ENCODE measurements at regions not wholly inside any gene's neighbourhood (a gene's known extent, or its start where the extent isn't known, plus 50 kb on each side); places are given as distances from the start of the nearest gene placed in this dataset.

DNA sequence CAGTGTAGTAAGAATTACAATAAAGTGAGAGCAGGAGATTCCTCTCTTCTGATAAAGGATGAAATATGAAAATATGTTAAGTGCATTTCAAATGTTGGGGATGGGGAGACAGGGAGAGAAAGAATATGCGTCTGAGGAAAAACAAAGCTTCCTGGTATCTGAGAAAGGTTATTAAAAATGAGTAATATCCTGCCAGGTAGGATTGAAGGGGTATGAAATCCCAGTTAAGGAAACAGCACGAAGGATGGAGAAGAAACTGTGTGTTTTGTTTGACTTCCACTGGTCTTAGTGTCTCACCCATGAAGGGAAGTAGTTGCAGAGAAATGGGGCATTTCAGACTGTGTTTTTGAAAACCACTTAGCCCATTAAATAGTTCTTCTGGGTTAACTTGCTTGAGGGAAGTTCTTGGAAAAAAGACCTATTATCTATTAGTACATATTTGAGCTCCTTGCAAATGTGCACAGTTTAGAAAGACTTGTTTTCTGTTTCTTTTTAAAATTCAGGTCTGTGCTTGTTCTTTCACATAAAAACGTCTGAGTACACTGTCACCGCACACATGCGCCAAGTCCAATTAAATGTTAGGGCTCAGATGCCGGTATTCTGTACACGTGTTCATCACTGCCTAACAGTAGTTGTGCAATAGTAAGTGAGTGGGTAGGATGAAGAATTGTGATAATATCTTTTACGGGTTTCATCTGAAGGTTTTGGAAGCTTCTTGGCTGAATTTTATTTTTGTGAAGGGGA lies 196.1 kb upstream of the P2RY1 start:
- Histone ChIP-seq H2AK5ac (ENCODE audit: low read length) (no peak overlapping the region), H3K79me1 (ENCODE audit: low read length) (no peaks in the 10 kb centered on the region), H3K27me3 (ENCODE audit: insufficient read depth, low read length, poor library complexity) (no peaks in the 10 kb centered on the region), H4K5ac (ENCODE audit: low read length) (no peak overlapping the region), H2BK15ac (replicated peaks; ENCODE audit: low read depth) (no peak overlapping the region), H2BK5ac (ENCODE audit: low read length) (no peak overlapping the region), H3K36me3 (ENCODE audit: control insufficient read depth, insufficient read depth, low read length) (no peaks in the 10 kb centered on the region), H2BK120ac (ENCODE audit: low read depth, low read length) (no peak overlapping the region), H3K79me2 (ENCODE audit: control insufficient read depth, insufficient read depth, low read length) (no peaks in the 10 kb centered on the region), H3K4me3 (ENCODE audit: low read length) (no peak overlapping the region), H3K4me1 (ENCODE audit: control insufficient read depth, low read depth, low read length) (no peaks in the 10 kb centered on the region), H3K4ac (ENCODE audit: low read depth, low read length) (no peak overlapping the region), H4K8ac (ENCODE audit: low read depth, low read length) (no peak overlapping the region), H3K23ac (ENCODE audit: low read length) (no peak overlapping the region), H3K4me2 (ENCODE audit: low read length) (no peak overlapping the region), H3K18ac (ENCODE audit: low read length) (no peak overlapping the region), H3K9ac (ENCODE audit: low read length) (no peak overlapping the region), H3K27ac (ENCODE audit: low read depth, low read length) (no peak overlapping the region), H3K56ac (ENCODE audit: low read length) (no peak overlapping the region)
- WGBS (ENCODE audit: extremely low coverage, insufficient coverage, low lambda C conversion rate), result no CpG with 5 or more reads among the region's 8 CpGs
- no peak for DNase-seq

DNA sequence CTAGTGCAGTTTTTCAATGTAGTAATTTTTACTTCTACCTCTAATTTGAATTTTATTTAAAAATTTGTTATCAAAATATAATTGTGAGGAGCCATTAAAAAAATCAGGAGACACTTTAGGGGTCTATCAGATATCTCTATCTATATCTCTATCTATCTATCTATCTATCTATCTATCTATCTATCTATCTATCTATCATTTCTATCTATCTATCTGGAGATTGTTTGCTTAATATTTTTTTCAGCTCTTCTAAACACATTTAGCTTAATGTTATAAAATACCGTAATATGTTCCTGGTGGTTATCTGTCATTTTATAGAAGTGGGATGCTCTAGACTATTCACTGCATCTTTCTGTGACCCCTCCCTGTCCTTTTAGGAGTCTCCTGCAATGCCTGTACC lies 193.7 kb upstream of the P2RY1 start:
- WGBS (ENCODE audit: extremely low coverage, insufficient coverage, low lambda C conversion rate), result no CpG with 5 or more reads among the region's 1 CpG
- Histone ChIP-seq H3K4ac (ENCODE audit: low read depth, low read length) (no peak overlapping the region), H3K56ac (ENCODE audit: low read length) (no peak overlapping the region), H2BK120ac (ENCODE audit: low read depth, low read length) (no peak overlapping the region), H2AK5ac (ENCODE audit: low read length) (no peak overlapping the region), H2BK5ac (ENCODE audit: low read length) (no peak overlapping the region), H2BK15ac (replicated peaks; ENCODE audit: low read depth) (no peak overlapping the region), H3K27ac (ENCODE audit: low read depth, low read length) (no peak overlapping the region), H3K27me3 (ENCODE audit: insufficient read depth, low read length, poor library complexity) (no peaks in the 10 kb centered on the region), H3K23ac (ENCODE audit: low read length) (no peak overlapping the region), H3K4me1 (ENCODE audit: control insufficient read depth, low read depth, low read length) (no peaks in the 10 kb centered on the region), H3K4me3 (ENCODE audit: low read length) (no peak overlapping the region), H4K5ac (ENCODE audit: low read length) (no peak overlapping the region), H3K18ac (ENCODE audit: low read length) (no peak overlapping the region), H4K8ac (ENCODE audit: low read depth, low read length) (no peak overlapping the region), H3K4me2 (ENCODE audit: low read length) (no peak overlapping the region), H3K79me1 (ENCODE audit: low read length) (no peaks in the 10 kb centered on the region), H3K9ac (ENCODE audit: low read length) (no peak overlapping the region), H3K36me3 (ENCODE audit: control insufficient read depth, insufficient read depth, low read length) (no peaks in the 10 kb centered on the region), H3K79me2 (ENCODE audit: control insufficient read depth, insufficient read depth, low read length) (no peaks in the 10 kb centered on the region)
- DNase-seq, result no peak

DNA sequence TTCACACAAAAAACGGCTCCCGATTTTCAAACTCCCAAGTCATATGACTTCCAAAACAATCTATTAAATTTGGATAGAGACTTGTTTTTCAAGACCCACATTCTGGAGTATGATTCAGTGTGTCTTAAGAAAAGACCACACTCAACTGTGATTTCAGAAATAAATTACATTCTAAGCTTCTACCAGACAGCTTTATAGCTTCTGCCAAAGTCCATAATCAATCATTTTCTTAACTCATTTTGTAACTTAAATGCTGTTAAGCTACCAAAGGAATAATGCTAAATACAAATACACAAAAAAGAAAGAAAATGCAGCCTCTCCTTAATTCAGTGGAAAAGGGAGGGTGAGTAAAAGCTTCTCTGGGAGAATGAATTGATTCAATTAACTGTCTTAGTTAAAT lies 192.3 kb upstream of the P2RY1 start:
- Histone ChIP-seq H3K4ac (ENCODE audit: low read depth, low read length) (no peak overlapping the region), H3K27me3 (ENCODE audit: insufficient read depth, low read length, poor library complexity) (no peaks in the 10 kb centered on the region), H3K4me2 (ENCODE audit: low read length) (no peak overlapping the region), H3K4me3 (ENCODE audit: low read length) (no peak overlapping the region), H4K5ac (ENCODE audit: low read length) (no peak overlapping the region), H3K18ac (ENCODE audit: low read length) (no peak overlapping the region), H3K23ac (ENCODE audit: low read length) (no peak overlapping the region), H3K4me1 (ENCODE audit: control insufficient read depth, low read depth, low read length) (no peaks in the 10 kb centered on the region), H3K9ac (ENCODE audit: low read length) (no peak overlapping the region), H3K27ac (ENCODE audit: low read depth, low read length) (no peak overlapping the region), H2BK5ac (ENCODE audit: low read length) (no peak overlapping the region), H2AK5ac (ENCODE audit: low read length) (no peak overlapping the region), H3K36me3 (ENCODE audit: control insufficient read depth, insufficient read depth, low read length) (no peaks in the 10 kb centered on the region), H2BK120ac (ENCODE audit: low read depth, low read length) (no peak overlapping the region), H3K79me2 (ENCODE audit: control insufficient read depth, insufficient read depth, low read length) (no peaks in the 10 kb centered on the region), H4K8ac (ENCODE audit: low read depth, low read length) (no peak overlapping the region), H3K56ac (ENCODE audit: low read length) (no peak overlapping the region), H2BK15ac (replicated peaks; ENCODE audit: low read depth) (no peak overlapping the region), H3K79me1 (ENCODE audit: low read length) (no peaks in the 10 kb centered on the region)
- 100% methylated on average over 2 of the region's 2 CpGs for WGBS (ENCODE audit: extremely low coverage, insufficient coverage, low lambda C conversion rate)
- DNase-seq, result no peak

DNA sequence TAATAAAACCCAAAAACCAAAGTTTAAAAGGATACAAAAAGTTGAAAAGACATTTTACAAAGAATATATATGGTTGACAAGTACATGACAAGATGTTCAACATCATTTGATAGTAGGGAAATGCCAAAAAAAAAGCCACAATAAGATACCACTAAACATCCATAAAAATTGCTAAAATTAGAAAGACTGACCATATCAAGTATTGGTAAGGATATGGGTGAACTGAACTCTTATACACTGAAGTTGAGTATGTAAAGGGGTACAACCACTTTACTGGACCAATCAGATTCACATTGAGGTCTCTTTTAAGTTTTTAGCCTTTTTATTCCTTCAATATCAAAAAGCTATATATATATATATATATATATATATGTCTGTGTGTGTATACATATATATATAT lies 190.5 kb upstream of the P2RY1 start:
- Histone ChIP-seq H3K79me1 (ENCODE audit: low read length) (no peaks in the 10 kb centered on the region), H3K56ac (ENCODE audit: low read length) (no peak overlapping the region), H4K5ac (ENCODE audit: low read length) (no peak overlapping the region), H2BK15ac (replicated peaks; ENCODE audit: low read depth) (no peak overlapping the region), H3K27me3 (ENCODE audit: insufficient read depth, low read length, poor library complexity) (no peaks in the 10 kb centered on the region), H2BK5ac (ENCODE audit: low read length) (no peak overlapping the region), H2BK120ac (ENCODE audit: low read depth, low read length) (no peak overlapping the region), H3K4me3 (ENCODE audit: low read length) (no peak overlapping the region), H4K8ac (ENCODE audit: low read depth, low read length) (no peak overlapping the region), H3K4ac (ENCODE audit: low read depth, low read length) (no peak overlapping the region), H3K18ac (ENCODE audit: low read length) (no peak overlapping the region), H3K4me1 (ENCODE audit: control insufficient read depth, low read depth, low read length) (no peaks in the 10 kb centered on the region), H3K79me2 (ENCODE audit: control insufficient read depth, insufficient read depth, low read length) (no peaks in the 10 kb centered on the region), H3K9ac (ENCODE audit: low read length) (no peak overlapping the region), H3K27ac (ENCODE audit: low read depth, low read length) (no peak overlapping the region), H2AK5ac (ENCODE audit: low read length) (no peak overlapping the region), H3K23ac (ENCODE audit: low read length) (no peak overlapping the region), H3K4me2 (ENCODE audit: low read length) (no peak overlapping the region), H3K36me3 (ENCODE audit: control insufficient read depth, insufficient read depth, low read length) (no peaks in the 10 kb centered on the region)
- DNase-seq, result no peak

DNA sequence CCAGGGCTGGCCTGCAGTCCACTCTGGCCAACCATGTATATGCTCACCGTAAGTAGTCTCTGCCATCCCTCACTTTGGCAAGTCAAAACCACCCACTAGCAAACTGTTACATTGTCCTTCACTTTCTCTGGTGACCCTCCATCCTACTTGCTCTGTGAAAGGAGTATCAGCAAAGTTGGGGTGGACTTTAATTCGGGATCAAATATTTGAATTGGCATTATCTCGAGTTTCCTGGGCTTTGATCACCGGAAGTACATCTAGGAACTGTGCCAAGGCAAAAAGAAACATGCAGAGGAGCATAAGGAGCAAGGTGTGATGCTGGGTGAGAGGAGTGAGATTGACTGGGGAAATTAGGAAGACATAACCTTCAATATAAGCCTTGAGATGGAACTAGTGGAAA lies 188.9 kb upstream of the P2RY1 start:
- Histone ChIP-seq H3K4me3 (ENCODE audit: low read length) (no peak overlapping the region), H4K8ac (ENCODE audit: low read depth, low read length) (no peak overlapping the region), H4K5ac (ENCODE audit: low read length) (no peak overlapping the region), H3K79me1 (ENCODE audit: low read length) (no peaks in the 10 kb centered on the region), H3K56ac (ENCODE audit: low read length) (no peak overlapping the region), H3K9ac (ENCODE audit: low read length) (no peak overlapping the region), H2AK5ac (ENCODE audit: low read length) (no peak overlapping the region), H3K23ac (ENCODE audit: low read length) (no peak overlapping the region), H3K4me2 (ENCODE audit: low read length) (no peak overlapping the region), H2BK120ac (ENCODE audit: low read depth, low read length) (no peak overlapping the region), H3K4me1 (ENCODE audit: control insufficient read depth, low read depth, low read length) (no peaks in the 10 kb centered on the region), H3K27ac (ENCODE audit: low read depth, low read length) (no peak overlapping the region), H2BK5ac (ENCODE audit: low read length) (no peak overlapping the region), H3K4ac (ENCODE audit: low read depth, low read length) (no peak overlapping the region), H3K27me3 (ENCODE audit: insufficient read depth, low read length, poor library complexity) (no peaks in the 10 kb centered on the region), H3K79me2 (ENCODE audit: control insufficient read depth, insufficient read depth, low read length) (no peaks in the 10 kb centered on the region), H2BK15ac (replicated peaks; ENCODE audit: low read depth) (no peak overlapping the region), H3K36me3 (ENCODE audit: control insufficient read depth, insufficient read depth, low read length) (no peaks in the 10 kb centered on the region), H3K18ac (ENCODE audit: low read length) (no peak overlapping the region)
- WGBS (ENCODE audit: extremely low coverage, insufficient coverage, low lambda C conversion rate), result no CpG with 5 or more reads among the region's 4 CpGs
- DNase-seq, result no peak

DNA sequence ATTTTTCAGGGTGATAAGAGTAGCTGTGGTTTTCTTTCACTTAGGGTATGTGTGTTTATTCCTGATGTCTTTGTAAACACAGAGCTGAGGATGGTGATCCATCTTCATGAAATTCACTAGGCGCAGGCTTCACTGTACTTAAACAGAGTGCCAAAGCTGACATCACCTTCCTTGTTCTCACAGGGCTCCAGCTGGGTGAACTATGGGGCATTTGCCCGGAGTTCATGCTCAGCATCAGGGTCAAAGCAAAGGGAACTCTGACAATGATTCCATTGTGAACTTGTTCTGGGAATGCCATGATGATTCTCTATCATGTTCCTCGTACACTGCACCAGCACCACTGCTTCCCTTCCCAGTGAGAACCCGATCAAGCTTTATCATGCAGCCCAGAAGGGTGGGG lies 184.8 kb upstream of the P2RY1 start:
- Histone ChIP-seq H2AK5ac (ENCODE audit: low read length) (peak overlapping the region; percentile 48), H3K27ac (ENCODE audit: low read depth, low read length) (no peak overlapping the region), H3K79me2 (ENCODE audit: control insufficient read depth, insufficient read depth, low read length) (no peaks in the 10 kb centered on the region), H3K18ac (ENCODE audit: low read length) (no peak overlapping the region), H3K4me1 (ENCODE audit: control insufficient read depth, low read depth, low read length) (no peaks in the 10 kb centered on the region), H3K4ac (ENCODE audit: low read depth, low read length) (no peak overlapping the region), H4K5ac (ENCODE audit: low read length) (no peak overlapping the region), H3K36me3 (ENCODE audit: control insufficient read depth, insufficient read depth, low read length) (no peaks in the 10 kb centered on the region), H4K8ac (ENCODE audit: low read depth, low read length) (no peak overlapping the region), H2BK5ac (ENCODE audit: low read length) (no peak overlapping the region), H3K23ac (ENCODE audit: low read length) (no peak overlapping the region), H3K27me3 (ENCODE audit: insufficient read depth, low read length, poor library complexity) (no peaks in the 10 kb centered on the region), H3K79me1 (ENCODE audit: low read length) (no peaks in the 10 kb centered on the region), H3K4me3 (ENCODE audit: low read length) (no peak overlapping the region), H3K9ac (ENCODE audit: low read length) (no peak overlapping the region), H3K56ac (ENCODE audit: low read length) (peak overlapping the region; percentile 35), H3K4me2 (ENCODE audit: low read length) (no peak overlapping the region), H2BK120ac (ENCODE audit: low read depth, low read length) (no peak overlapping the region), H2BK15ac (replicated peaks; ENCODE audit: low read depth) (no peak overlapping the region)
- no CpG with 5 or more reads among the region's 4 CpGs for WGBS (ENCODE audit: extremely low coverage, insufficient coverage, low lambda C conversion rate)
- no peak for DNase-seq

Measured in mesendoderm (in vitro differentiated cells).